ENCODE measurements at regions not wholly inside any gene's neighbourhood (a gene's known extent, or its start where the extent isn't known, plus 50 kb on each side); places are given as distances from the start of the nearest gene placed in this dataset.

GRCh38 chr10:28801869-28802268 is 124.5 kb downstream of the BAMBI start:
- Histone ChIP-seq H3K27ac (no peak overlapping the region), H3K27me3 (no peaks in the 10 kb centered on the region), H3K9me3 (no peaks in the 10 kb centered on the region), H3K4me3 (no peak overlapping the region), H3K4me1 (peaks cover 0 to 9% (median 0%) of the 10 kb centered on the region in 4 donors), H3K36me3 (no peaks in the 10 kb centered on the region)
- DNase-seq, result no peak
- TF ChIP-seq CTCF (IDR thresholded peaks at IDR 0.05) (no peak), POLR2A (IDR thresholded peaks at IDR 0.05) (no peak), EP300 (IDR thresholded peaks at IDR 0.05) (no peak), POLR2AphosphoS5 (IDR thresholded peaks at IDR 0.05) (no peak)
- ATAC-seq (ENCODE audit: low FRiP score in 2 of 2), result no peak
- WGBS, 2 donors, result 62 to 67% methylated on average over 1 of the region's 1 CpG

GRCh38 chr10:28805390-28805789 is 128.1 kb downstream of the BAMBI start:
- H3K4me1 ChIP-seq, result peaks cover 0 to 21% (median 0%) of the 10 kb centered on the region in 4 donors
- DNase-seq, result no peak
- WGBS, 2 donors, result 79 to 100% methylated on average over 1 of the region's 1 CpG

GRCh38 chr10:28806488-28806941 is 129.2 kb downstream of the BAMBI start:
- Histone ChIP-seq H3K36me3 (no peaks in the 10 kb centered on the region), H3K9me3 (no peaks in the 10 kb centered on the region), H3K27me3 (no peaks in the 10 kb centered on the region), H3K27ac (peak overlapping the region; percentile 33 to 74 (median 66)), H3K4me3 (no peak overlapping the region), H3K4me1 (peaks cover 0 to 18% (median 0%) of the 10 kb centered on the region in 4 donors)
- TF ChIP-seq CTCF (IDR thresholded peaks at IDR 0.05) (no peak), POLR2A (IDR thresholded peaks at IDR 0.05) (no peak), POLR2AphosphoS5 (IDR thresholded peaks at IDR 0.05) (no peak), EP300 (IDR thresholded peaks at IDR 0.05) (no peak)
- ATAC-seq (ENCODE audit: low FRiP score in 2 of 2) (no peak), DNase-seq (no peak)
- WGBS, 2 donors, result 32 to 35% methylated on average over 5 of the region's 5 CpGs

More at GRCh38 chr10:28805390-28805789, 128.1 kb downstream of the BAMBI start:
- ATAC-seq (ENCODE audit: low FRiP score in 2 of 2), result no peak
- Histone ChIP-seq H3K27ac (peak overlapping the region in 1 of 4 donors; percentile 74), H3K27me3 (no peaks in the 10 kb centered on the region), H3K9me3 (no peaks in the 10 kb centered on the region), H3K36me3 (no peaks in the 10 kb centered on the region), H3K4me3 (no peak overlapping the region)
- TF ChIP-seq CTCF (IDR thresholded peaks at IDR 0.05) (no peak), POLR2A (IDR thresholded peaks at IDR 0.05) (no peak), POLR2AphosphoS5 (IDR thresholded peaks at IDR 0.05) (no peak), EP300 (IDR thresholded peaks at IDR 0.05) (no peak)

- ATAC-seq (ENCODE audit: low FRiP score in 2 of 2), result no peak
- no peak for TF ChIP-seq EP300 (IDR thresholded peaks at IDR 0.05)
- no peak for TF ChIP-seq POLR2AphosphoS5 (IDR thresholded peaks at IDR 0.05)
- TF ChIP-seq POLR2A (IDR thresholded peaks at IDR 0.05), result no peak
- no peak for TF ChIP-seq CTCF (IDR thresholded peaks at IDR 0.05)
- 23 to 40% methylated on average over 8 of the region's 8 CpGs for WGBS, 2 donors
- no peak for DNase-seq
- no peaks in the 10 kb centered on the region for H3K9me3 ChIP-seq
- peak overlapping the region; percentile 33 to 74 (median 66) for H3K27ac ChIP-seq
- no peaks in the 10 kb centered on the region for H3K27me3 ChIP-seq
- no peak overlapping the region for H3K4me3 ChIP-seq
- no peaks in the 10 kb centered on the region for H3K36me3 ChIP-seq
- H3K4me1 ChIP-seq, result peaks cover 0 to 18% (median 0%) of the 10 kb centered on the region in 4 donors
These were observed 129.8 kb downstream of the BAMBI start for GRCh38 chr10:28806951-28807759.
